Osteocyte (in vitro differentiated cells): ENCODE measurements at regions not wholly inside any gene's neighbourhood (a gene's known extent, or its start where the extent isn't known, plus 50 kb on each side); places are given as distances from the start of the nearest gene placed in this dataset.

ENCODE experiments used
- DNase-seq: peaks from one replicate; pipeline ENCODE4 v3.0.0; 2021; ENCODE audit warnings: mixed read lengths; ENCODE audit not compliant: unreplicated experiment; ENCODE audit errors: extremely low spot score
- H3K27ac Mint-ChIP-seq: one replicate; pipeline ENCODE4 v1.8.0; 2021; ENCODE audit warnings: mild to moderate bottlenecking, mixed read lengths; ENCODE audit not compliant: unreplicated experiment
- H3K27me3 Mint-ChIP-seq: one replicate; pipeline ENCODE4 v1.8.0; 2021; ENCODE audit warnings: mixed read lengths; ENCODE audit not compliant: unreplicated experiment
- H3K36me3 Mint-ChIP-seq: one replicate; pipeline ENCODE4 v1.8.0; 2021; ENCODE audit warnings: mixed read lengths; ENCODE audit not compliant: unreplicated experiment
- H3K4me1 Mint-ChIP-seq: one replicate; pipeline ENCODE4 v1.8.0; 2021; ENCODE audit warnings: mixed read lengths; ENCODE audit not compliant: unreplicated experiment
- H3K4me3 Mint-ChIP-seq: one replicate; pipeline ENCODE4 v1.8.0; 2021; ENCODE audit warnings: mild to moderate bottlenecking, moderate library complexity, mixed read lengths; ENCODE audit not compliant: unreplicated experiment
- H3K9me3 Mint-ChIP-seq: one replicate; pipeline ENCODE4 v1.8.0; 2021; ENCODE audit warnings: mixed read lengths; ENCODE audit not compliant: unreplicated experiment
- CTCF ChIP-seq: fragments of 200-600 bp; sonication (generic); IDR thresholded peaks from 2 replicates; pipeline ENCODE4 v1.5.0; 2021; ENCODE audit warnings: antibody characterized with exemption, mild to moderate bottlenecking, moderate library complexity

GRCh38 chr5:112687306-112687705 lies 50.4 kb upstream of the APC start:
- no peak overlapping the region for H3K27ac Mint-ChIP-seq
- DNase-seq, result no peak
- H3K4me1 Mint-ChIP-seq, result peaks cover 4% of the 10 kb centered on the region
- H3K9me3 Mint-ChIP-seq, result no peaks in the 10 kb centered on the region
- TF ChIP-seq CTCF, result no peak
- H3K4me3 Mint-ChIP-seq, result no peak overlapping the region
- peaks cover 22% of the 10 kb centered on the region for H3K27me3 Mint-ChIP-seq
- H3K36me3 Mint-ChIP-seq, result no peaks in the 10 kb centered on the region
